Neural crest cell (in vitro differentiated cells): ENCODE measurements at regions not wholly inside any gene's neighbourhood (a gene's known extent, or its start where the extent isn't known, plus 50 kb on each side); places are given as distances from the start of the nearest gene placed in this dataset.

Experiments
- DNase-seq: peaks from one replicate; pipeline ENCODE4 v3.0.0; 2021; ENCODE audit warnings: low read depth, mixed read lengths, low spot score
- H3K27ac Mint-ChIP-seq: one replicate; pipeline ENCODE4 v1.8.0; 2021; ENCODE audit warnings: mild to moderate bottlenecking, mixed read lengths; ENCODE audit not compliant: unreplicated experiment
- H3K27me3 Mint-ChIP-seq: 2 replicates; pipeline ENCODE4 v1.8.0; 2021; ENCODE audit warnings: low read depth, mild to moderate bottlenecking, mixed read lengths
- H3K36me3 Mint-ChIP-seq: 2 replicates; pipeline ENCODE4 v1.8.0; 2021; ENCODE audit warnings: low read depth, mild to moderate bottlenecking, mixed read lengths
- H3K4me1 Mint-ChIP-seq: 2 replicates; pipeline ENCODE4 v1.8.0; 2021; ENCODE audit warnings: mixed read lengths
- H3K4me3 Mint-ChIP-seq: one replicate; pipeline ENCODE4 v1.8.0; 2021; ENCODE audit warnings: mild to moderate bottlenecking, mixed read lengths
- H3K9me3 Mint-ChIP-seq: 2 replicates; pipeline ENCODE4 v1.8.0; 2021; ENCODE audit warnings: mixed read lengths
- CTCF ChIP-seq: fragments of 200-600 bp; sonication (generic); conservative IDR thresholded peaks from 2 replicates; pipeline ENCODE4 v1.5.0; 2021; ENCODE audit warnings: antibody characterized with exemption, mild to moderate bottlenecking

- Mint-ChIP-seq H3K9me3 (no peaks in the 10 kb centered on the region), H3K36me3 (no peaks in the 10 kb centered on the region), H3K4me3 (no peak overlapping the region), H3K27me3 (no peaks in the 10 kb centered on the region), H3K27ac (no peak overlapping the region), H3K4me1 (peaks cover 52% of the 10 kb centered on the region)
- TF ChIP-seq CTCF, result no peak
- no peak for DNase-seq
Observed at GRCh38 chr2:144946263-144946662, 426.3 kb upstream of the ZEB2 start.

GRCh38 chr2:144944546-144945220 is 424.8 kb upstream of the ZEB2 start:
- TF ChIP-seq CTCF, result no peak
- Mint-ChIP-seq H3K4me1 (peaks cover 52% of the 10 kb centered on the region), H3K4me3 (no peak overlapping the region), H3K9me3 (peaks cover 3% of the 10 kb centered on the region), H3K27me3 (no peaks in the 10 kb centered on the region), H3K27ac (no peak overlapping the region), H3K36me3 (peaks cover 2% of the 10 kb centered on the region)
- no peak for DNase-seq

- peaks cover 2% of the 10 kb centered on the region for H3K36me3 Mint-ChIP-seq
- peaks cover 3% of the 10 kb centered on the region for H3K9me3 Mint-ChIP-seq
- H3K27ac Mint-ChIP-seq, result no peak overlapping the region
- no peak for TF ChIP-seq CTCF
- H3K4me1 Mint-ChIP-seq, result peaks cover 58% of the 10 kb centered on the region
- H3K27me3 Mint-ChIP-seq, result no peaks in the 10 kb centered on the region
- H3K4me3 Mint-ChIP-seq, result no peak overlapping the region
- DNase-seq, result no peak
Observed at GRCh38 chr2:144943986-144944385, 424.1 kb upstream of the ZEB2 start.

- Mint-ChIP-seq H3K4me3 (no peak overlapping the region), H3K36me3 (peaks cover 2% of the 10 kb centered on the region), H3K4me1 (peaks cover 60% of the 10 kb centered on the region), H3K27ac (peak overlapping the region; percentile 9), H3K27me3 (no peaks in the 10 kb centered on the region), H3K9me3 (peaks cover 3% of the 10 kb centered on the region)
- no peak for DNase-seq
- no peak for TF ChIP-seq CTCF
Observed at GRCh38 chr2:144943293-144943941, 423.5 kb upstream of the ZEB2 start.

GRCh38 chr2:144942516-144943256 is 422.8 kb upstream of the ZEB2 start:
- DNase-seq, result no peak
- Mint-ChIP-seq H3K36me3 (peaks cover 2% of the 10 kb centered on the region), H3K4me1 (peaks cover 61% of the 10 kb centered on the region), H3K27me3 (no peaks in the 10 kb centered on the region), H3K4me3 (no peak overlapping the region), H3K9me3 (peaks cover 3% of the 10 kb centered on the region), H3K27ac (peak overlapping the region; percentile 9)
- TF ChIP-seq CTCF, result no peak
